GM18517 (cell line): ENCODE measurements at regions not wholly inside any gene's neighbourhood (a gene's known extent, or its start where the extent isn't known, plus 50 kb on each side); places are given as distances from the start of the nearest gene placed in this dataset.

Experiments
- ATAC-seq: cut with Tn5 transposase; IDR thresholded peaks from one replicate; pipeline ENCODE4 v1.9.1; 2021; ENCODE audit warnings: mild to moderate bottlenecking, moderate library complexity; ENCODE audit not compliant: unreplicated experiment

- no peak for ATAC-seq
Observed at GRCh38 chr6:144989319-144990107, 704.4 kb downstream of the UTRN start.

DNA sequence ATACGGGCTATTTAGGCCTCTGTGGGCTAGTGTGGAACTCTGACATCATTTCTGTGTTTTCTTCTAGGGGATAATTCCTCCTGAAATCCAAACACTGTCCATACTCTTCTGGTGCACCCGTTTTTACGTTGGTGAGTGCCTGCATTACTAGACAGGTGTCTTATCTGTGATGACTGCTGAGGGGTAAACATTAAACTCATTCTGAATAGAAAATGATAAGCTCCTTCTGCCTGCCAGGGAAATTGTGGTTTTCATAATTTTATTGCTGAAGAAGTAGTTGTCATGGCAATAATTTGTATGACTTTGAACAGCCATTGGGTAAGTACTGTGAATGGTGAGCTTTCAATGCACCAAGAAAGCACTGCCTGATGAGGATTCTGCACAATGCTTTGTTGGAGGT lies 705.6 kb downstream of the UTRN start:
- no peak for ATAC-seq

DNA sequence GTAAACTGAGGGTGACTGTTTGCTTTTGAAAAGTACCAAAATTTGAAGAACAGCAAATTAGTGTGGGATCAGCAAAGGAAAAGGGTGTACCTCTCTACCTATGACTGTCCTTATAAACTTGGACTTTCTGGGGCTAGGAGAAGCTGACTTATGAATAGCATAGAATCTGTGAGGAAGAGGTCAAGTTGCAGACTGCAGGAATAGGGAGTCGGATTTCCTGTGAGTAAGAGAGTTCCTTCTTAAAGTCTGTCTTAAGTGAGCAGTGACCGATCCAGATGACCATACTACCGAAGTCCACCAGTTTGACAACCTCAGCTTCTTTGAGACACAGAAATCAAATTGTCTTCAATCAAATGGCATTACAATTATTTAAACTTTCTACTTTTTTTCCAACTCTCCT lies 708.7 kb downstream of the UTRN start:
- ATAC-seq = no peak

DNA sequence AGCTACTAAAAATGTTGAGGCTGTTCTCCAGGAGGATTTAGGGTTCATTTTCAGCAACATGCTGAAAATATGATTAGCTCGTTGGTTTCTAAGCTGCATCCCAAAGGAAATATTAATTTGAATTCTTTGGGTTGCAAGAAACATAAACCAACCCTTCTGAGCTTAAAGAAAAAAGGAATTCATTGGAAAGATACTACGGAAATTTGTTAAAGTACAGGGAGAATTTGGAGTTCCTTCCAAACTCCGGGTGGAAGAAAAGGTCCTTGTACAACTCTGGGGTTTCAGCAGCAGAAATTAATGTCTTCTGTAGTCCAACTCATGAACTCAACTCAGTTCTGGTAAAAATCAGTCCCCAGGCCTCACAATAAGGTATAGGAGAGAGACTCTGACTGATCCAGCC lies 712.9 kb downstream of the UTRN start:
- no peak for ATAC-seq

- ATAC-seq = no peak
Observed at GRCh38 chr6:144999127-144999526, 714.0 kb downstream of the UTRN start.

GRCh38 chr6:145003145-145003544 lies 718.0 kb downstream of the UTRN start:
- ATAC-seq = no peak

- ATAC-seq = no peak
Observed at GRCh38 chr6:145006914-145007313, 721.8 kb downstream of the UTRN start.

DNA sequence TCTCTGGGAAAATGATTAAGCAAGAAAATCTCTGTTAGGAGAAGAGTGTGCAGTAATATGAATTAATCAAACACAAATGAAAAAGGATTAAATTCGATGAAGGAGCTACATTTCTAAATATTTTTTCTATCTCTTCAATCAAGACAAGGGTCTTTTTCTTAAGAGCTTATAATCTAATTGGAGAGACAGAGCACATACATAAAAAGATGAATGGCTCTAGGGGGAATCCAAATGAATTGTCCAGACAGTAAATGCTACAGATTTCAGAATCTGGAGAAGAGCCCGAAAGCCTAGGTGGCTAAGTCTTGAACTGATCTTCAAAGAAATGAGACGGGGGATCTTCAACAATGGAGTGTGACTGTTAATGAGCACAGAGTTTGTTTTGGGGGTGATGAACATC lies 723.6 kb downstream of the UTRN start:
- ATAC-seq = no peak

DNA sequence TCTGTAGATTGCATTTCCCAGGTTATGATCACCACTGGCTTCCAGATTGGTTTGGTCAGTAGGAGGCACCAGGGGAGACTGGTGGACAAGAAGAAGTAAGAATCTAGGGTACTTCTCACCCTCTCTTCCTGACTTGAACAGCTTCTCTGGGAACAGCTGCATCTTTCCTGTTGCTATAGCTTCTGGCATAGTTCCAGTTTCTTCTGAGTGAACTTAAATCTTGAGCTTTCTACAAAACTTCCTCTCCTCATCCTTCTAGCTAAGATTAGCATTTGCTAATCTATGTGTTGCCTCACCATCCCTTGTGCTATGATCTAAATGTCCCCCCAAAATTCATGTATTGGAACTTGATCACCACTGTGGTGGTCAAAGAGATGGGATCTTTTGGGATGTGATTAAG lies 724.6 kb downstream of the UTRN start:
- ATAC-seq = no peak

DNA sequence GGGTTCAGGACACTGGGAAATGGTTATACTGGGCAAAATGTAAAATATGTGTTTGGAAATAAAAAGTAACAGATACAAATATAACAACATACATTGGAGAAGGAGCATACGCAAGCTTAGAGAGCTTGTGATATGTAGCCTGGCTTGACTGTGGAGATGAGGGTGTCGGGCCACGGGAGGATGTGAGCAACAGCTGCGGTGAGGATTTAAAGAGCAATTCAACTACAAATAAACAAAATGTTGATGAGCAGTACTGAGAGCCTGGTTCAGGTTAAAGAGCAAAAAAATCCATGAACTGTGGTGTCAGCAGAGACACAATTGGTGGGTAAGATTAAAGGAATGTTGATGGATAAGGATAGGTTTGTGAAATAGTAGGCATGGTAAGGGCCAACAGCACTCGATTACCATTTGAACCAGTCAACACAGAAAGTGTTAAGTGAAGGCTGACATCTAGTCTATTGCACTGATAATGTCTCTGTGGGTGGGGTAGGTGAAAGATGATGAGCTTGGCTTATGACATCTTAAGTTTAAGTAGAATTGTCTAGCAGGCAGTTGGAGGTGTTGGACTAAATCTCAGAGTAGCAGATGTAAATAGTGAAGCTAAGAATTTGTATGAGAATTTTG lies 723.2 kb downstream of the EPM2A start:
- no peak for ATAC-seq

DNA sequence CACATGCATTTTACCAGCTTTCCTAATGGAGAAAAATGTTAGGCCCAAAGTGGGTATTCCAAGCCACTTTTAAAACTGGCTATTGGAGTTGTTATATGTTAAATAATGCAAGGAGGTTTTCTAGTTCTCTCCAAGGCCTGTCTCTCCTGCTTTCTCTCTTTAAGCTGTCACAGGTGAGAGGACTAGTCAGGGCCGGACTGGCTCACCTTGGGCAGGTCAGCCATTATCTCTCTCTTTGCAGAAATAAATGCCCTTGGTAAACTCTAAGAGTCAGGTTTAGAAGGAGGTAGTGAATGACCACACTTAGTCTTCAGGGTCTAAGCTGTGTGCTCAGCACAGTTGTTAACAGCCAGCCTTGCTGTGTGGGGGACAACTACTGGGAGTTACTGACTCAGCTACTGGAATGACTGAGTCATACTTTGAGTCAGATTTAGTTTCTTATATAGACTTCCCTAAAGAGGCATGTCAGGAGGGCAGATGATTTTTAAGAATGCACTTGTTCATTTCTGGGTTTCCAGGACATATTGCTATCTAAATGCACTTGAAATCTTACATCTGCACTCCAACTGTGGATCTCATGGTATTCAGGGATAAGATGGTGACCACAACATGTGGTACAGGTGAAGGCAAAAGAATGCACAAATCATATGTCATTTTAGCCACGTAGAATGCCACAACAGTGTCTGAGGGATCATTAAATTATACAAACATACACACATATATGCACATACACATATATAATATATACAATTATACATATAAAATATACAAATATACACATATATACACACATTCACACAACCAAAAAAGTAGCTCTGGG lies 719.4 kb downstream of the EPM2A start:
- ATAC-seq = peak; percentile 97

- ATAC-seq = no peak
Observed at GRCh38 chr6:145017051-145017450, 718.3 kb downstream of the EPM2A start.

DNA sequence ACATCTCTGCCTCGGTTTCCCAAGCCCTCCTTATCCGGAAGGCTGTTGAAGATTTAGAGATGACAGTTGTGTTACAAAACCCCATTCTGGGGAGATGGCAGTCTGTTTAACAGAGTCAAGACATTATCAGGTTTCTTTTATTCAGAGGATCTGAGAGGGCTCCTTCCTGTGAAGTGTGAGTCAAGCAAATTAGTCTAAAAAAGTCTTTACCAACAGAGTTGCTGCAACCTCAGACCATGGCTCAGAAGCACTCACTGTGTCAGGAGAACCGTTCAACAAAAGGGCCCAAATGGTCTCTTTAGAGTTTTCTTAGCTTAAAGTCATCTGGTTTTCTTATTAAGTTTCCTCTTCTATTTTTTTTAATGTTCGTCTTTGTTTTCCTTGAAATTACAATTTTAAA lies 717.8 kb downstream of the EPM2A start:
- no peak for ATAC-seq

DNA sequence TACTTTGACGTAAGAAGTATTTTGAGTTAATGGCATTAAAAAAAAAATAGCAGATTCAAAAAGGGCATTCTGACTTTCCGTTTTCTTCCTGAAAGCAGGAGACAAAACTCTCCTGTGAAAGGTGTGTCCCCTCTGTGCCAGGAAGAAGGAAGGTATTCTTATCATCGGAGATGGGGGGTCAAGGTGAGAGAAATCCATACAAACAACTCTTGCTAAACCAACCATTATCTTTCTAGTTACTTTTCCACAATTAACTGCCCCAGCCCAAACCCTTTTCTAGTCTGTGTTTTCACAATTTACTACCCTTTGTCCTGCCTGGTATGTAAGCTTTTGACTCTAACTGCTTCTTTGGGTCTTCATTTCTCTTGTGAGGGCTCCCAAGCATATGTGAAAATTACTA lies 717.3 kb downstream of the EPM2A start:
- ATAC-seq = no peak

DNA sequence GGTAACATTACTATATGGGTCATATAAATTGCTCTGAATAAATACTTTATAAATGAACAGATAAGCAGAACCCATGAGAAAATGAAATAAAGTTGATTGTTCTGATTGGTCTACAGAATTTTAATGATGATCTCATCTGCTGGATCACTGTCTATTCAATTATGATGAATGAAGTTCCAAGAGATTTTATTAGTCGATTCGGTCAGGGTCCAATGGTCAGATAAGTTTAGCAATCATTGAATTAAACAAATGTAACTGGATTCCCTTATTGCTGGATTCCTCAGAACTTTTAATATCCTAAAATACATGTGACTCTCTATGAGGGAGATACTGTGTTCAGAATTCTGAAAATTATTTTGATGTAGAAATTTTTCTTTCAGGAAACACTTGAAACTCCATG lies 715.2 kb downstream of the EPM2A start:
- no peak for ATAC-seq

DNA sequence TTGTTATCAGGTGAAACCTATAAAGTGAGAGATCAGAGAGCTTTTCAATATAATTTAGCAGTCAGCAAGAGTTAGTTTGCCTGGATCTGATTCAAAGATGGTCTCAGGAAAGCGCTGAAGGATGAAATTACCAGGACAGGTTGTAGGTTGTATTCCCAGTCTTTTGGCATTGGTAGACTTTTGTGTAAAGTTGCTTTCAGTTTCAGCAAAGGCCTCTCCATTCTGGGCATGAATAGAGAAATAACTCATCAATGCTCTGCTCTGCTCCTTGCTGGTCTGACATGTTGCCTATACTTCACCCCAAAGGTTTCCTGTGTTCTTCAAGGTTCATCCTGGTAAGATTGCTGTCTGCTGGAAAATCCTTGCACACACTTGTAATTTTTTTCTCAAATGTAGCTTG lies 714.8 kb downstream of the EPM2A start:
- ATAC-seq = no peak

DNA sequence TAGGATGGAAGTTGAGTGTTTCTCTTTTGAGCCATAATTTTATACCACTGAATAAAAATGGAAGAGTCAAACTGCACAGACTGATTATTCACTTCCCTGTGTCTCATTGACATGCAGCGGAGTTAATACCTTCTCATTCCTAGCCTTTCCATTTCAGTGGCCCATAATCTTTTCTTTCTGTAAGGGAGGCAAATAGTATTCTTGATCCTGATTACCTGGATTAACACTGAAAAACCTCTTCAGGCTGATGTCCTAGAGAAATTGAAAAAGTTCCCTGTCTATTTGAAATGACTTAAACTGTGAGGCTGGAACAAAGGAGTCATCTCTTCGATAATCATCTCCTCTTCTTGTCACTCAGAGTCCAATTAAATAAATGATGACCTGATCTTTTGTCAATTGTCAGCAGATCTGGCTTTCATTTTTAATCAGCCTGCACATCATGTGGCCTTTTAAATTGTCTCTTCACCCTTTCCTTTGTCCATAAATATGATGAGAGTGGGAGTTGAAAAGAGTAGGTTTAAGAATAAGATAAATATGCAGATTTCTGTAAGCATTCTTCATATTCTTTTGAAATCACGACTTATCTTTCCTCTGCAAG lies 713.0 kb downstream of the EPM2A start:
- ATAC-seq = no peak

DNA sequence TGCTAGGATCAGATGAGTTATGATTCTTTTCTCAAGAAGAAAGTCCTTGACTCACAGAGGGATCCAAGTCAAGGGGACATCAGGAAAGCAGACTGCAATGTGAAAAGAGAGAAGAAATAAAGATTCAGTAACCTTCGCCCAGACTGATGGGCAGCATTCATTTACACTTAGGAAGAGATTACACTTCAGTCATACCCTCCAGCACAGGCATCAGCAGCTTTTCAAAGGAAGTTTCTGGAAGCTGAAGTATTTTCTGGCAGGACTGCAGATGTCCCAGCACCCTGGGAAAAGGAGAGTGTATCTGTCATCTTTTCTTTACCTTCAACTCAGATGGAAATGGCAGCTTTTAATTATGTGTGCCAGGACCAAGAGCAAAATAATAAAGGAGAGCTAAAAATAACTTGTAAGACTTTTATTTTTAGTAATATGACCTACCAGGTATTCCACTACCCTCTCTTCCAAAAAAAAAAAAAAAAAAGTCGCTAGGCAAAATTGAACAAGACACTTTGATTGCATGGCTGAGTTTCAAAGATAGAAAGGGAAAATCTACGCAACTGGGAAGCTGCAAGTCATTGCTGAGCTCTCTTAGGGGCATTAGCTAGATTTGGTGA lies 712.1 kb downstream of the EPM2A start:
- ATAC-seq = no peak

GRCh38 chr6:145025488-145025887 lies 709.8 kb downstream of the EPM2A start:
- no peak for ATAC-seq

- no peak for ATAC-seq
Observed at GRCh38 chr6:145026267-145026679, 709.0 kb downstream of the EPM2A start.
